ENCODE measurements at regions not wholly inside any gene's neighbourhood (a gene's known extent, or its start where the extent isn't known, plus 50 kb on each side); places are given as distances from the start of the nearest gene placed in this dataset.

DNA sequence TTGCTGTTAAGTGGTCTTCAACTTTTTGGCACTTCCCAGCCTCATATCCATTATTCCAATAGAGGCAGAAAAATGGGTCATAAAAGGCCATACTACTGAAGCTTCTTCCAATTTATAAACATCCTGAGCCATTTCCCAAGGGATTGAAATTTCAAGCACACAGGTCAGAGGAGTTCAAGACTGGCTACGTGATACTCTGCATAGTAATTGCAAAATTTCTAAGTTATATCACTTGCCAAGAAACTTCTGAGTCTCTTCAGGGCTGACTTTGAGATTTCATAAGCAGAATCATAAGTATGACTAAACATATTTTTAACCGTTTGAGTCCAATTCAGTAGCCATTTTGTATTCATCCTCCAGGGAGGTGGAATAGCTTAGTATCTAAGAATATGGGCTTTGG lies 75.6 kb upstream of the RXFP1 start:
- TF ChIP-seq CTCF (IDR thresholded peaks at IDR 0.05; ENCODE audit: low read depth, low read length, poor library complexity, severe bottlenecking) (no peak), EZH2phosphoT487 (IDR thresholded peaks at IDR 0.05; ENCODE audit: borderline replicate concordance, low read length) (no peak)

Measured in DOHH2 (cell line).